ENCODE measurements at regions not wholly inside any gene's neighbourhood (a gene's known extent, or its start where the extent isn't known, plus 50 kb on each side); places are given as distances from the start of the nearest gene placed in this dataset.
A peak's percentile ranks its signal among the peaks of the same experiment; 100 is the strongest.

DNA sequence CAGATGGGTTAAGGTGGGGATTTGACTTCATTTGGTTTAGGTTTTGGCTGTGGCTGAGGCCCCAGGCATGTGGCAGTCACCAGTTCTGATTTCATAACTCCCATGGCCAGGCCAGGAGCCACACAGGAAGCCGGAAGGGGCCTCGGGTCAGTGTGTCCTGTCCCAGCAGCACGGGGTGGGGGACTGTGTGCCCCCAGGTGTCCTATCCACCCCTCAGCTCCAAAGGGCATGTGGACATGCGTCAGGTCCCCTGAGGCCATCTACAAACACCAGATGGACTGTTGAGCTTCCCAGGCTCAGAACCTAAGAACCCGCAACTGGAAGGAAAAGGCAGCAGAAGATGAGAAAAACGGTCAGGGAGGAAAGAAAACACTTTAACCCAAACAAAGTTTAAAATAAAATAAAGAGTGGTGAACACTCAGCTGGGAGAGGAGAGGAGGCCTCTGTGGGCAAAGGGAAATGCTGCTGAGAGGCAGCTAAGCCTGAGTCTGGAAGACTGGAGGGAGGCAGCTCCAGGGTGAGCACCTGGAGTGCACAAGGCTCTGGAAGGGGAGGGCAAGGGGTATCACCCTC, 260.8 kb downstream of the AUH start:
- Mint-ChIP-seq H3K27me3 (peaks cover 3% of the 10 kb centered on the region), H3K9me3 (no peaks in the 10 kb centered on the region), H3K4me1 (ENCODE audit: low read depth) (peaks cover 58% of the 10 kb centered on the region), H3K36me3 (ENCODE audit: low read depth) (peaks cover 5% of the 10 kb centered on the region), H3K27ac (peak overlapping the region; percentile 95), H3K4me3 (peak overlapping the region; percentile 79)
- CTCF ChIA-PET: interaction anchor here (0.9 to 3.0 kb wide), 12 partner anchors 12 to 327 kb away, joined by 3 to 22 read pairs (median 4); no protein-coding TSS in a partner anchor
- POLR2A ChIA-PET: interaction anchor here (1.0 to 5.9 kb wide), 15 partner anchors 12 to 325 kb away, joined by 3 to 64 read pairs (median 4); no protein-coding TSS in a partner anchor
- intact Hi-C loops (cut with micrococcal nuclease): loop anchor here (1.0 to 5.0 kb wide), 4 partner anchors 30 to 54 kb away; no protein-coding TSS in a partner anchor
- DNase-seq (peak; percentile 17), ATAC-seq (no peak)
- TF ChIP-seq, protein P1, sequence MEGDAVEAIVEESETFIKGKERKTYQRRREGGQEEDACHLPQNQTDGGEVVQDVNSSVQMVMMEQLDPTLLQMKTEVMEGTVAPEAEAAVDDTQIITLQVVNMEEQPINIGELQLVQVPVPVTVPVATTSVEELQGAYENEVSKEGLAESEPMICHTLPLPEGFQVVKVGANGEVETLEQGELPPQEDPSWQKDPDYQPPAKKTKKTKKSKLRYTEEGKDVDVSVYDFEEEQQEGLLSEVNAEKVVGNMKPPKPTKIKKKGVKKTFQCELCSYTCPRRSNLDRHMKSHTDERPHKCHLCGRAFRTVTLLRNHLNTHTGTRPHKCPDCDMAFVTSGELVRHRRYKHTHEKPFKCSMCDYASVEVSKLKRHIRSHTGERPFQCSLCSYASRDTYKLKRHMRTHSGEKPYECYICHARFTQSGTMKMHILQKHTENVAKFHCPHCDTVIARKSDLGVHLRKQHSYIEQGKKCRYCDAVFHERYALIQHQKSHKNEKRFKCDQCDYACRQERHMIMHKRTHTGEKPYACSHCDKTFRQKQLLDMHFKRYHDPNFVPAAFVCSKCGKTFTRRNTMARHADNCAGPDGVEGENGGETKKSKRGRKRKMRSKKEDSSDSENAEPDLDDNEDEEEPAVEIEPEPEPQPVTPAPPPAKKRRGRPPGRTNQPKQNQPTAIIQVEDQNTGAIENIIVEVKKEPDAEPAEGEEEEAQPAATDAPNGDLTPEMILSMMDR (IDR thresholded peaks at IDR 0.05): no peak

DNA sequence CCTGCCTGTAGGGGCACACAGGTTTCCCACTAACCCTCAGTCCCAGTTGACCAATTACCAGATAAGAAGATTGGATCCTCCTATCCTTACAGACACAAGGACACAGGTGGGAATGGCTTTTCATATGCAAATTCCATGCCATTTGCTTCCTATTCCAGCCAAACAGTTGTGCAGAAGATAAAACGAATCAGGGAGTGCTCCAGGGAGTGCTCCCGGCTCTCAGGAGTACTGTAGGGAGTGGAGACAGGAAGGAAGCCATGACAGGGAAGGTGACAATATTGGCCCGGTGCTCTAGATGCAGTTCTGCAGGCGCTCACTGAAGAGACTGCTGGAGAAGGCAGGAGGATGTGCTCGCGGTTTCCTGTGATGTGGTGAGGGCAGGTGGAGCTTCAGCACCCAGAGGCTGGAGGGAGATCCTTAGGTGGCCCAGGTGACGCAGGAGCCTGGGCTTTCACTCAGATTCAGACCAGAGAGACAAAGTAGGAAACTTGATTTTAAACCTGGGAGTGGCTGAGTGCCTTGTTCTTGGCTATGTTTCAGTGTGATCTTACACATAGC, 260.0 kb downstream of the AUH start:
- POLR2A ChIA-PET: interaction anchor here (0.8 to 5.9 kb wide), 13 partner anchors 12 to 324 kb away, joined by 3 to 64 read pairs (median 3); no protein-coding TSS in a partner anchor
- intact Hi-C loops (cut with micrococcal nuclease): loop anchor here (1.0 to 5.0 kb wide), 3 partner anchors 46 to 92 kb away; no protein-coding TSS in a partner anchor
- H3K4me1 Mint-ChIP-seq (ENCODE audit: low read depth): peaks cover 58% of the 10 kb centered on the region

GRCh38 chr9:91102269-91102668, 259.4 kb downstream of the AUH start:
- H3K4me3 Mint-ChIP-seq: peak overlapping the region; percentile 79
- intact Hi-C loops (cut with micrococcal nuclease): loop anchor here (1.0 to 5.0 kb wide), 2 partner anchors 45 to 91 kb away; no protein-coding TSS in a partner anchor
- H3K36me3 Mint-ChIP-seq (ENCODE audit: low read depth): peaks cover 2% of the 10 kb centered on the region
- peaks cover 58% of the 10 kb centered on the region for H3K4me1 Mint-ChIP-seq (ENCODE audit: low read depth)
- peaks cover 3% of the 10 kb centered on the region for H3K27me3 Mint-ChIP-seq
- H3K9me3 Mint-ChIP-seq: no peaks in the 10 kb centered on the region
- TF ChIP-seq, protein P1 (IDR thresholded peaks at IDR 0.05): no peak
- ChIA-PET POLR2A (interaction anchor here (0.8 to 5.9 kb wide), 10 partner anchors 29 to 323 kb away, joined by 3 to 64 read pairs (median 3); no protein-coding TSS in a partner anchor), CTCF (interaction anchor here (1.2 to 3.0 kb wide), 4 partner anchors 16 to 48 kb away, joined by 5 to 22 read pairs (median 5); no protein-coding TSS in a partner anchor)
- ATAC-seq: no peak
- no peak for DNase-seq
- peak overlapping the region; percentile 95 for H3K27ac Mint-ChIP-seq

More for the DNA sequence above, 260.0 kb downstream of the AUH start:
- Mint-ChIP-seq H3K27me3 (peaks cover 3% of the 10 kb centered on the region), H3K4me3 (peak overlapping the region; percentile 79), H3K9me3 (no peaks in the 10 kb centered on the region), H3K27ac (peak overlapping the region; percentile 95), H3K36me3 (ENCODE audit: low read depth) (peaks cover 2% of the 10 kb centered on the region)
- ATAC-seq: peak; percentile 82
- DNase-seq: peak; percentile 97
- TF ChIP-seq, protein P1 (IDR thresholded peaks at IDR 0.05): no peak
- CTCF ChIA-PET: interaction anchor here (1.2 to 3.0 kb wide), 6 partner anchors 16 to 324 kb away, joined by 5 to 22 read pairs (median 5); no protein-coding TSS in a partner anchor

DNA sequence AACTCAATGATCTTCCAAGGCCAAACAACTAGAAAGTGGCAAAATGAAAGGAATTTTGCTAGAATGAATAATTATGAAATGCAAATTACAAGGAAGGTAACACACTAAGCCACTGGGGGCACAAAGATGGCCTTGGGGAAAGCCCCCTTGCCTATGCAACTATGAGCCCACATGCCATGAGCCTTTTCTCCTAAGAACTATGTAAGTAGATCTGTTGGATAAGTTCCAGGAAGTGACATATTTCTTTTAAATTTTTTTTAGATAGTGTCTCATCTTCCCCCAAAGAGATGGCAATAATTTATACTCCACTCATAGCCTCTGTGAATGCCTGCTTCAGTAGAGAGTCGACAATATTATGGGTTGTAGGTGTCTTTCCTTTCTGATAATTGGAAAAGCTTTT, 257.8 kb downstream of the AUH start:
- POLR2A ChIA-PET: interaction anchor here (1.6 kb wide), 1 partner anchor 27 kb away, joined by 6 read pairs; no protein-coding TSS in a partner anchor
- Mint-ChIP-seq H3K36me3 (ENCODE audit: low read depth) (peaks cover 2% of the 10 kb centered on the region), H3K9me3 (no peaks in the 10 kb centered on the region), H3K27ac (no peak overlapping the region), H3K4me3 (no peak overlapping the region), H3K27me3 (peaks cover 3% of the 10 kb centered on the region), H3K4me1 (ENCODE audit: low read depth) (peaks cover 50% of the 10 kb centered on the region)
- intact Hi-C loops (cut with micrococcal nuclease): loop anchor here (5.0 kb wide), 1 partner anchor 43 kb away; no protein-coding TSS in a partner anchor
- DNase-seq: peak; percentile 38
- CTCF ChIA-PET: no interaction called here
- TF ChIP-seq, protein P1 (IDR thresholded peaks at IDR 0.05): no peak
- no peak for ATAC-seq

Data from activated CD8-positive, alpha-beta T cell treated with anti-CD3 and anti-CD28 coated beads for 36 hours (primary cell).